ENCODE measurements at regions not wholly inside any gene's neighbourhood (a gene's known extent, or its start where the extent isn't known, plus 50 kb on each side); places are given as distances from the start of the nearest gene placed in this dataset.

- TF ChIP-seq CBX8 (IDR thresholded peaks at IDR 0.05; ENCODE audit: borderline replicate concordance, low read depth, low read length) (no peak), CTCF (IDR thresholded peaks at IDR 0.05; ENCODE audit: control extremely low read depth in 1 of 3, insufficient read depth in 1 of 3, low read depth in 1 of 3, low read length in 3 of 3) (no peak)
Measured at GRCh38 chr13:109870696-109871370, 84.5 kb upstream of the IRS2 start.

Measured in H1 (cell line).